Activated CD8-positive, alpha-beta T cell treated with anti-CD3 and anti-CD28 coated beads for 36 hours (primary cell): ENCODE measurements at regions not wholly inside any gene's neighbourhood (a gene's known extent, or its start where the extent isn't known, plus 50 kb on each side); places are given as distances from the start of the nearest gene placed in this dataset.

ENCODE experiments used
- ATAC-seq: fragments of 200-7000 bp; cut with Tn5 transposase; one replicate; pipeline ENCODE4 v1.10.0; 2021; ENCODE audit warnings: mild to moderate bottlenecking, moderate library complexity
- CTCF ChIA-PET: fragments of 350-600 bp; sonication (Branson Sonifier 250); formaldehyde crosslinking; loops from one replicate; lab custom pipeline; 2021; ENCODE audit warnings: antibody characterized with exemption; lab: Charles Lee
- POLR2A ChIA-PET: fragments of 350-600 bp; sonication (Branson Sonifier 250); formaldehyde crosslinking; loops from one replicate; lab custom pipeline; 2021; ENCODE audit warnings: antibody characterized with exemption; lab: Charles Lee
- DNase-seq: peaks from one replicate; pipeline ENCODE4 v3.0.0-alpha.2; 2020
- H3K27ac Mint-ChIP-seq: one replicate; pipeline ENCODE4 v1.8.0; 2021; ENCODE audit warnings: mild to moderate bottlenecking, mixed read lengths
- H3K27me3 Mint-ChIP-seq: one replicate; pipeline ENCODE4 v1.8.0; 2021; ENCODE audit warnings: mixed read lengths
- H3K36me3 Mint-ChIP-seq: one replicate; pipeline ENCODE4 v1.8.0; 2021; ENCODE audit warnings: low read depth, mixed read lengths
- H3K4me1 Mint-ChIP-seq: one replicate; pipeline ENCODE4 v1.8.0; 2021; ENCODE audit warnings: low read depth, mixed read lengths
- H3K4me3 Mint-ChIP-seq: one replicate; pipeline ENCODE4 v1.8.0; 2021; ENCODE audit warnings: mild to moderate bottlenecking, moderate library complexity, mixed read lengths
- H3K9me3 Mint-ChIP-seq: one replicate; pipeline ENCODE4 v1.8.0; 2021; ENCODE audit warnings: mixed read lengths
- CTCF ChIP-seq: fragments of 200-600 bp; IDR thresholded peaks from one replicate; pipeline ENCODE4 v1.8.0; 2022; ENCODE audit warnings: antibody characterized with exemption, mild to moderate bottlenecking
- intact Hi-C: fragments of 100-400 bp; cut with micrococcal nuclease; formaldehyde crosslinking; loops from one replicate; pipeline ENCODE4 v1.10.0; 2022

GRCh38 chr2:65599693-65600092 is 167.3 kb upstream of the SPRED2 start:
- POLR2A ChIA-PET = no interaction called here
- ATAC-seq = no peak
- no peak overlapping the region for H3K27ac Mint-ChIP-seq
- H3K4me1 Mint-ChIP-seq = no peaks in the 10 kb centered on the region
- CTCF ChIA-PET = no interaction called here
- no peak for TF ChIP-seq CTCF
- H3K9me3 Mint-ChIP-seq = no peaks in the 10 kb centered on the region
- H3K4me3 Mint-ChIP-seq = no peak overlapping the region
- H3K36me3 Mint-ChIP-seq = no peaks in the 10 kb centered on the region
- intact Hi-C loops = no loop called here
- no peaks in the 10 kb centered on the region for H3K27me3 Mint-ChIP-seq
- no peak for DNase-seq

- intact Hi-C loops = no loop called here
- no peaks in the 10 kb centered on the region for H3K27me3 Mint-ChIP-seq
- no peaks in the 10 kb centered on the region for H3K4me1 Mint-ChIP-seq
- ChIA-PET CTCF (no interaction called here), POLR2A (no interaction called here)
- no peaks in the 10 kb centered on the region for H3K9me3 Mint-ChIP-seq
- no peak for DNase-seq
- no peak overlapping the region for H3K4me3 Mint-ChIP-seq
- H3K36me3 Mint-ChIP-seq = no peaks in the 10 kb centered on the region
- H3K27ac Mint-ChIP-seq = no peak overlapping the region
- no peak for ATAC-seq
- TF ChIP-seq CTCF = no peak
Measured at GRCh38 chr2:65598996-65599395, 166.6 kb upstream of the SPRED2 start.

GRCh38 chr2:65598264-65598663 is 165.9 kb upstream of the SPRED2 start:
- Mint-ChIP-seq H3K9me3 (no peaks in the 10 kb centered on the region), H3K27ac (no peak overlapping the region), H3K27me3 (no peaks in the 10 kb centered on the region), H3K36me3 (no peaks in the 10 kb centered on the region), H3K4me1 (no peaks in the 10 kb centered on the region), H3K4me3 (no peak overlapping the region)
- CTCF ChIA-PET = no interaction called here
- intact Hi-C loops = no loop called here
- POLR2A ChIA-PET = no interaction called here
- no peak for ATAC-seq
- no peak for TF ChIP-seq CTCF
- no peak for DNase-seq

DNA sequence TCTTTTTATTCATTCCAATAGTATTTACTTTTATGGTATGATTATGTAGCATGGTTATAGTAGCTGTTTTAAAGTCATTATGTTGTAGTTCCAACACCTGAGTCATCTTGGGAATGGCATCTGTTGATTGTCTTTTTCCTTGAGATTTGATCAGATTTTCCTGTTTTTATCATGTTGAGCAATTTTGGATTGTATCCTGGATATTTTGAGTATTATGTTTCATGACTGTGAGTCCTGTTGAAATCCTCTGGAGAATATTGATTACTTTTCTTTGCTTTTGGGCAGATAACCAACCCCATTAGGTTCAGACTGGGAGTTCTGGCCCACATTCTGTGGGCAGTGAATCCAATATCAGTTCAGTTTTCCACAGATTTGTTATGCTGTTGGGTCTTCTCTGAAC is 163.2 kb upstream of the SPRED2 start:
- POLR2A ChIA-PET = no interaction called here
- CTCF ChIA-PET = interaction anchor here (1.5 kb wide), 1 partner anchor 82 kb away, joined by 3 read pairs; no protein-coding TSS in a partner anchor
- no peaks in the 10 kb centered on the region for H3K9me3 Mint-ChIP-seq
- DNase-seq (no peak), ATAC-seq (no peak)
- no peaks in the 10 kb centered on the region for H3K36me3 Mint-ChIP-seq
- TF ChIP-seq CTCF = no peak
- H3K4me1 Mint-ChIP-seq = no peaks in the 10 kb centered on the region
- peaks cover 2% of the 10 kb centered on the region for H3K27me3 Mint-ChIP-seq
- H3K27ac Mint-ChIP-seq = no peak overlapping the region
- no peak overlapping the region for H3K4me3 Mint-ChIP-seq
- intact Hi-C loops = no loop called here

GRCh38 chr2:65594150-65594549 is 161.8 kb upstream of the SPRED2 start:
- DNase-seq (no peak), ATAC-seq (no peak)
- Mint-ChIP-seq H3K9me3 (no peaks in the 10 kb centered on the region), H3K27me3 (peaks cover 7% of the 10 kb centered on the region), H3K36me3 (no peaks in the 10 kb centered on the region), H3K4me3 (no peak overlapping the region), H3K4me1 (no peaks in the 10 kb centered on the region), H3K27ac (no peak overlapping the region)
- TF ChIP-seq CTCF = no peak
- intact Hi-C loops = no loop called here
- ChIA-PET CTCF (no interaction called here), POLR2A (no interaction called here)
